NCI-H748 (cell line): ENCODE measurements at regions not wholly inside any gene's neighbourhood (a gene's known extent, or its start where the extent isn't known, plus 50 kb on each side); places are given as distances from the start of the nearest gene placed in this dataset.
"Not testable (repeated sequence)": the region's sequence is repeated elsewhere in the genome, so short reads cannot be mapped to it uniquely, and the experiment has no call there.

Experiments used
- DNase-seq: peaks from one replicate; lab custom pipeline; 2025; ENCODE audit not compliant: unreplicated experiment; lab: John Stamatoyannopoulos, UW

DNA sequence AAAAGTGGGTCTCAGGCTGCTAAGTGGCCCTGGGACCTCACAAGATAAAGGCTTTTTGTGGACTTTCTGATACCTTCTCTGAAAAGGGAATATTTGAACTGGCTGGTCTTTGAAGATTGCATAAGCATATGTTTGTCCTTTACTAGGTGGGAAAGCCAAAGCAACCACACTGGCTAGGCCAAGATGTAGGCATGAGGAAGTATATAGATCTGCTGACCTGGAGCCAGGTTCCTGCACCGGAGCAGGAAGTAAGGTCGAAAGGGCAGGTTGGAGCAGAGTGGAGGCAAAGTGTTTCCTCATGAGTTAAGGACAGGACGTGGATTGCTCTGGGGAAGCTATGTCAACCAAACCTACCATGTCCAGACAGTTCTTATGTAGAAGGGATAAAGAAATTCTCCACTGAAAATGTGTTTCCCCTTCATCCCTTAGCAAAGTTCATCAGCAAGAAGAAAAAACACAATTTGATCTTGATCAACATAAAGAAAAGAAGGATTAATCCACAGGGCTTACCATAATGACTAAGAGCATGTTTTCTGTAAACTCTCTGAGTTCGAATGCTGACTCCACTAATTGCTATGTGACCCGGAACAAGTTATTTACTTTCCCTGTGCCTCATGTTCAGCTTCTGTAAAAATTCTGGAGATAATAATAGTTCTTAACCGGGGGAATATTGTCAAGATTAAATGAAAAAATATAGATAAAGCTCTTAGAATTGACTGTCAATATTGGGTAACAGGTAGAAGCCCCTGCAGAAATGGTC, 156.1 kb upstream of the SRD5A2 start:
- DNase-seq: no peak

DNA sequence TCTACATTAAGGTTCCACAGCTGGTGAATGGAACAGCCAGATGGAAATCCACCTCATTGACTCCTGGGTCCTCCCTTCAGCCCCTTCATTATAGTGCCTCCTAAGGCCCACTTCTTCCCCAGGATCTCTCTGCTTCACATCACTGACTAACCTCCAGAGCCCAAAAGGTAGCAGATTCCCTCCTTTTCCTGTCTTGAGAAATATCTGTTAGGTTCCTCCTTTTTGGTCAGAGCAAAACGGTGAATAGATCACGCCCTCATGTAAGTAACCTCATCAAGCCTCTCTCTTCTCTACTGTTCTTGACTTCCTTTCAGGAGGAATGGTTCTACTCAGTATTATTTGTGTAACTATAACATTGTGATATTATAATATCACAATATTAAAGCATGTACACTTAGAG, 155.0 kb upstream of the SRD5A2 start:
- no peak for DNase-seq

DNA sequence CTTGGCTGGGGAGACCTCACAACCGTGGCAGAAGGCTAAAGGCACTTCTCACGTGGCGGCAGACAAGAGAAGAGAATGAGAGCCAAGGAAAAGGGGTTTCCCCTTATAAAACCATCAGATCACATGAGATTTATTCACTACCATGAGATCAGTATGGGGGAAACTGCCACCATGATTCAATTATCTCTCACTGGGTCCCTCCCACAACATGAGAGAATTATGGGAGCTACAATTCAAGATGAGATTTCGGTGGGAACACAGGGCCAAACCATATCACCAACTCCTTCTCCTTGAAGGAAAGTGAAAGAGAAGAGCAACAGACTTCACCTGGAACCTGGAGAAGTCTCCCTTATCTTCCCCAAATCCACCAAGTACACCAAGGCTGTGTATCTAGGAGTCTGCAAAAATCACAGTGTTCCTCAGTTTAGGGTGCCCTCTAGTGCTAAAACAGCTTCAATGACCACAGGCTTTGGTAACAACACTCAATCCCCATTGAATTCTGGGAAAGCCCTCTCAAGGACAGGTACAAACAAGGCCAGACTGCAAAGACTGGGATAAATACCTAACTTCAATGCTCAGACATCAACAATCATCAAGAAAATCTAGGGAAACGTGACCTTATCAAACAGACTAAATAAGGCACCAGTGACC, 148.8 kb upstream of the SRD5A2 start:
- DNase-seq: peak; percentile 1

DNA sequence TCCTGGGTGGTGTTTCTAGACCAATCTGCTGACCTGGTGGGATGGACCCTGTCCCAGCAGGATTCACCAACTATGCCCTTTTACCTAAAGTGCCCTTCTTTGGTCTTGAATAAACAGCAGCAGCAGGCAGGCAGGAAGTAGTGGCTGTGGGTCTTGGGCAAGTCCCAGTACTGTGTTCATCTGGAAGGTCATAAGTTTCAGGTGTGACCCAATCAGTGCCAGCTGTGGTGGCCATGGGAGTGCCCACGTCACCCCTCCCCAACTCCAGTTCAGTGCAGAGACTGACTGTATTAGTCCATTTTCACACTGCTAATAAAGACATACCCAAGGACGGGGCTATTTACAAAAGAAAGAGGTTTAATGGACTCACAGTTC, 148.3 kb upstream of the SRD5A2 start:
- DNase-seq: no peak

DNA sequence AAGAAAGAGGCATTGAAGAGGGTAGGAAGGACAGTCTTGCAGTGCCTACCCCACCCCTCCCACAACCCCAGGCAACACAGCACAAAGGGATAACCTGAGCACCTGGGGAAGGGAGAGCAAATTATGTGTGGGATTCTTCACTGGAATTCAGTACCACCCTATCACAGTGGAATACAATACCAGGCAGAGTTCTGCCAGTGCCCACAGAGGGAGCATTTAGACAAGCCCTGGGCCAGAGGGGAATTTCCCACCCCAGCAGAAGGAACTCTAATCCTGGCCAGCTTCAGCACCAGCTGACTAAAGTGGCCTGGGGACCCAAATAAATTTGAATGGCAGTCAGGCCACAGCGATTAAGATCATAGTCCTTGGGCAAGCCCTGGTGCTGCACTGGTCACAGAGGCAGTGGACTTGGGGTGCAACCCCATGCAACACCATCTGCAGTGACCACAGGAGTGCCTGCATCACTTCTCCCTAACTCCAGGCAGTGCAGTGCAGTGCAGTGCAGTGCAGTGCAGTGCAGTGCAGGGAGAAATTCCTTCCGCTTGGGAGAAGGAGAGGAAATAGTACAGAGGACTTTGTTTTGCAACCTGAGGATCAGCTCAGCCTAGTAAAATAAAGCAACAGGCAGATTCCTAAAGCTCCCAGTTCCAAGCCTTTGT, 147.8 kb upstream of the SRD5A2 start:
- no peak for DNase-seq

DNA sequence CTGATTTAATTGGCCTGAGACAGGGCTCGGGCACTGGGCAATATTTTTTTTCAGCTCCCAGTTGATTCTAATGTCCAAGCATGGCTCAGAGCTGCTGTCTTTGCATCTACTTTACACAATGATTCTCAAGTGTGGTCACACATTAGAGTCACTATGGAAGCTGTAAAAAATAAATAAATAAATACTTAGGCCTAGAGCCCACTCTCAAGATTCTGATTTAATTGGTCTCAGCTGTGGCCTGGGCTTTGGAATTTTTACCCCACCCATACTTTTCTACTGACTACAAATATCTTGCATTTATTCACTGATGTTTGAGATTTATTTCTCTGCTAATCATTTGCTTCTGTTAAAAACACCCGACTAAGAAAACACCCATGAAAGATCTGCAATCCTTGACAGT, 145.7 kb upstream of the SRD5A2 start:
- no peak for DNase-seq

DNA sequence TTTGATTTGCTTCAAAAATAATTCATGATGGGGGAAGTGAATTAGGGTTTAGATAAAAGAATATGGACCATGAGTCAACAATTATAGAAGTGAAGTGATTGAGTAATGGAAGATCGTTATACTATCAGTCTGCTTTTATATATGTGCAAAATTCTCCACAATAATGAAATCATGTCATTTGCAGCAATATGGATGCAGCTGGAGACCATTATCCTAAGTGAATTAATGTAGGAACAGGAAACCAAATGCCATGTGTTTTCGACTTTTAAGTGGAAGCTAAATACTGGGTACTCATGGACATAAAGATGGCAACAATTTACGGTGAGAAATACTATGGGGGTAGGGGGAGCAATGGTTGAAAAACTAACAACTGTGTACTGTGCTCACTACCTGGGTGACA, 144.7 kb upstream of the SRD5A2 start:
- DNase-seq: no peak

DNA sequence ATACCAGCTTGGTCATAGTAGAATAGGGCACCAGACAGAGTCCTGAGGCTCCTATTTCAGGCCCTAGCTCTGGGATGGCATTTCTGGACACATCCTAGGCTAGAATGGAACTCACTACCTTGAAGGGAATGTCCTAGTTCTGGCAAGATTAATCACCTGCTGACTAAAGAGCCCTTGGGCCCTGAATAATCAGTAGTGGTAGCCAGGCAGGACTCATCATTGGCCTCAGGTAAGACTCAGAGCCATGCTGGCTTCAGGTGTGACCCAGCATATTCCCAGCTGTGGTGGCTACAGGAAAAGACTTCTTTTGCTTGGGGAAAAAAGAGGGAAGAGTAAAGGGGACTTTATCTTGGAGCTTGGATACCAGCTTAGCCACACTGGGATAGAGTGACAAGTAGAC, 131.0 kb upstream of the SRD5A2 start:
- DNase-seq: no peak

DNA sequence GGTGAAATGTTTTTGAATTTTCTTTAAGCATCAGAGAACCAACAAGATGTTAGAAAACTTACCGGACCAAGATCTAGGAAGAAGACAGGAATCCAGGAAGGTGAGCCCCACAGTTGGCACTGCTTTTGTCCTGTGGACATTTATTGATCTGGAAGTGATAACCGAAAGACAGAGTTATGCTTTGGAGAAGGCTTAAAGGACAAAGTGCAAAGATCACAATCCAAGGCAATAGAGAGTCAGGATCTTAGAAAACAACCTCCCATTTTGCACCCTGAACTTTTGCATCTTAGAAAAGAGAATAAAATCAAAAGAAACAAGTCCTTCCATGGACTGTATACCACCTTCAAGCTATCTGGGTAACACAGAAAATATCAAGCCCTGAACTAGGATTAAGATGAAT, 129.4 kb upstream of the SRD5A2 start:
- no peak for DNase-seq

DNA sequence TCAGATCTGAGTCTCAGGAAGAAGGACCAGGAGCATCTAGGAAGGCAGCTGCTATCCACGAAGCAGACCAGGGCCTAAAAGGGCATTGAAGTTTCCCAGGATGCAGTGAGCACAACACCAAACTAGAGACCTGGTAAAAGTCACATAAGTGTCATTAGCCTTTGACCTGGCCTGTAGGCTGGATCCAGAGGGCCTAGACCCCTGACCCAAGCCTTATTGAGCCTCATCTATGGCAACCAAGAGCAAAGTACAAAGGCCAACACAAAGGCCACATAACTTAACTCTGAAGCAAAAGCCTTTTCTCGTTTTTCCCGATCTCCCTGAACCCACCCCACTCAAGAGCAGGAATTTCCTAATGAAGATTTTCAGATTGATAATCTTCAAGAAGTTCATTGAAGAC, 127.3 kb upstream of the SRD5A2 start:
- no peak for DNase-seq

DNA sequence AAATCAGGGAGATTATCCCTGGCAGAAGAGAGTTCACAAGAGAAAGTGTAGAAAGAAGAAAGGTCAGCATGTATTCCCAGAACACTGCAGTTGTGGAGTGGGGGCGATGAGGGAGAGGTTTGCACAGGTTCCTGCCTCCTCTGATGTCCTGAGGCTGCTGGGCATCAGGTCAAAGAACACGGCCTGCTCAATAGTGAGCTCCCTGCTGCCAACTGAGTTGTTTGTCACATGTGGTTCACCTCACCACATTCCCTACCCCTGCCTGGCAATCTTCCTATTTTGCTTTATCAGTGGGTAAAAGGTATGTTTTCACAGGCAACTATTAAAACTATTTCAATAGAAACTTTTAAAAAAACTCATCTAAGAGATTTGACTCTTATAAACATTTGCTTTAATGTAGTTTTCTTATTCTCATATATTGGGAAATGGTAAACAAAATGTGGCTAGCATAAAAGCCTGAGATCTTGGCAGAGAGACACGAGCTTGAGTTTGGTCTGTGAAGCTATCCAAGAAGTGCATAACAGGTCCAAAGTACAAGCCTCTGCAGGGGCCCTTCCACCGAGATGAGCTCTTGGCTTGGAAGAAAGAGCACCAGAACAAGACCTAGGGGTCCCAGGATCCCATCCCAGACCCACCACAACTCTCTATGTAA, 123.9 kb upstream of the SRD5A2 start:
- DNase-seq: no peak

DNA sequence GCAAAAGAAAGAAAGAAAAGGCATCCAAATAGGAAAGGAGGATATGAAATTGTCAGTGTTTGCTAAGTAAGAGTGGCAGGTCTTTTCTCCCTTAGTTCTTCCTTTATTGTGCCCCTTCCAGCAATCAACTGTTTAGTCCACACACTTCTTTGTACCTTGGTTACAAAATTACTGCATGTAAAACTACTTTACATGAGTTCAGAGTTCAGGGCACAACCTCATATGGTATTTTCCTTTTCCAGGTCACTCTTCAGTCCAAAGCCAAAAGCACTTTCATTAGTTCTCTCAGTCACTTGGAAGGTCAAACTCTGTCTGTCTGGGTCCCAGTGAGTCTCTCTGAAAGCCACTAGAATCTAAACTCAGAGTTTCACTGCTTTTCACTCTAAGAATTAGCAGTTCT, 122.5 kb upstream of the SRD5A2 start:
- DNase-seq: no peak

DNA sequence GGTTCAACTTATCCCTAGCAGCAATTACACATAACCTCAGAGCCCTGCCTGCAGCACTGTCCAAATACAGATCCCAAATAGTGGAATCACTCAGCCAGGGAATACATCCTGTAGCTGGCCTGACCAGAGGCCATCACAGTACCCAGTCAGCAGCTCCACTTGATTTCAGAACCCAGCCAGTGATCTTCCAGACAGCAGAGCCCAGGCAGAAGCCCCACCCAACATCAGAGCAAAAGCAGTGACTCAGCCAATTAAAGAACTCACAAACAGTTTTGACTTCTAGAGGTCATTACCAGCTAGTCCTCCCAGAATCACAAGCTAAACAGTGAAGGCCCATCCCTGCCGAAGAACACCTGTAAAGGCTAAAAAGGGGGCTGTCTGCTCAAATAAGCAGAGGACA, 118.0 kb upstream of the SRD5A2 start:
- DNase-seq: no peak

DNA sequence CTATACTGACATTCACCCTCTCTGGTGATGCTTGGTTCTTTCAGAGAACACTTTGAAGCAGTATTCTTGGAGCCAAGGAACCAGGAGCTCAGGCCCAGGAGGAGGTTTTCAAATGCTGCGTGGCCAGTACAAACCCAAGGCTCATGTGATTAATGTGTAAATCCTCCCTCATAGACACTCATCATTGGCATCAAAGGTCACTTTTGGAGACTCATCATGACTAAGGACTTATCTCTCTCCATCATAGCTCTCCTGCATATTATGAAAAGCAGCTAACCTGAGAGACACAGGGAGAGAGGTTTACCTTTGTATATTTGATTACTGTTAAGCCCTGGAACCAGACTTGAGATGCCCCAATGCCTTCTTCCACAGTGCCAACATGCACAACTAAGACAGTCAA, 115.3 kb upstream of the SRD5A2 start:
- DNase-seq: no peak

DNA sequence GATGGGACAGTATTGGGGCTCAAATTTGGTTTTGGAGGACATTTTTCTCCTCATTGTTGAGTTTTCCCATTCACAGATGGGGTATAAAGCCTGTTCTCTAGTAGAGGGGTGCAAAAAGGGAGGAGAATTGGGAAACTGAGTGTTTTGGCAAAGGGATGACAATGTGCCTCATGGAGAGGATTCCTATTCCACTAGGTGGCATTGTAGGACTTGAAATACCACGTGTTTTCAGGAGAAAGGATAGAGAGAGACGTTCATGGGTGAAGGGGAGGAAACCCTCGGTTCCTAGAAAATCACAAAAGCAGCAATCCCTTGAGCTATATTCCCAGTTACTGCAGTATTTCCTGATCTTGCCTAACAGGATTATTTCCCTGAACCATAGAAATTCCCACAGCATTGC, 113.7 kb upstream of the SRD5A2 start:
- DNase-seq: no peak

DNA sequence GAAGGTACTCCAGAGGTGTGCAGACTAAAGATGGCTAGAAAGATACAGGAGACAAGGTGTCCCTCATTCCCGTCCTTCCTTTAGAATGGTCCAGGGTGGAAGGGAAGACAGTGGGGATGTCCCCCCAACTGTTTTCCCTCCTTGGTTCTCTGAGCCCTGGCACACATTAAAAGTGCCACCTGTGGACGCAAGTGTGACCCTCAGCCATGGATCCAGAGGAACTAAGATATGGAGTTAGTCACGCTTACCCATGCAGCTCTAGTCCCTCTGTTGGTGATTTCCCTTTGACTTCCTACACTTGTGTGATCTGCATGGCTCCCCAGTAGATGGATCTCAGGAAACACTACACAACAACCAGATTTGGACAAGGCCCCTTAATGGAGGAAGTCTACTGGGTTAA, 113.1 kb upstream of the SRD5A2 start:
- no peak for DNase-seq

DNA sequence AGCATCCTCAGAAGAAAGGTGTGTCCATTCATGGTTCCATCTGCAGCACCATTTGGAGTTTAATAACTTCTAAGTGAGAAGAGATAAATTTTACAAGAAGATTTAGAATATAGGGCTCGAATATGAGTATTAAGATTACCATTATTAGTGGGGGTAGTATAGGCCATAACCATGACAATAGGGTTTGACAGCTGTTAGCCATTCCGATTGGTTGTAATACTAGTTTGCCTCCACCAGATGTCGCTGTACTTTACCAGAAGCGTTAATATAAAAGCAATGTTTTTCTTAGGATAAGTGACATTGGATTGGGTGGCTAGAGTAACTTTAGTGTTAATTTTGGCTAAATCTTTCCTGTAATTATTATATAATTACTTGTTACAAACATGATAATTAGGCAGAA, 107.5 kb upstream of the SRD5A2 start:
- DNase-seq: no peak

DNA sequence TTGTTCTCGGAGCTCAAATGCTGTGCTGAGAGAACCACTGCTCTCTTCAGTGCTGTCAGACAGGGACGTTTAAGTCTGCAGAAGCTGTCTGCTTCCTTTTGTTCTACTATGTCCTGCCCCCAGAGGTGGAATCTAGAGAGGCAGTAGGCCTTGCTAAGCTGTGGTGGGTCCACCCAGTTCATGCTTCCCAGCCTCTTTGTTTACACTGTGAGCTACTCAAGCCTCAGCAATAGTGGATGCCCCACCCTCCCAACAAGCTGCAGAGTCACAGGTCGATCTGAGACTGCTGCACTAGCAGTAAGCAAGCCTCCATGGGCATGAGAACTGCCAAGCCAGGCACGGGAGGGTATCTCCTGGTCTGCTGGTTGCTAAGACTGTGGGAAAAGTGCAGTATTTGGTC, 102.8 kb upstream of the SRD5A2 start:
- DNase-seq: not testable (repeated sequence)

DNA sequence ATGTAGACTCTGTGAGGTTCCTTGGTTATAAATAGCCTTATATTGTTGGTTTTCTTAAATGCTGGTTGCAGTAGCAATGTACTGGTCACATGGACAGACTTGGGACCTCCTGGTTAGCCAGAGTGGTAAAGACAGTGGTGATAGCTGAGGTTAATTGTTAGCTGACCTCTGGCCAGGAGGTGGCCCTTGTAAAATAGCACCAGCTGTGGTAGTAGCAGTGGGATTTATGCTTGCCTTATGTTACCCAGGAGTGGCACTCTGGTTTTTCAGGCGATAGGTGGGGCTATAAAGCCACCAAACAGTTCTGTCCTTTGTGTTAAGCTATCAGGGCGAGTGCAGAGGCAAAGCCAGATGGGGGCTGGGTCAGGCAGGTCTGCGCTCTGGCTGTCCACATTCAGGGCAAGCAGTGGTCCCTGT, 94.8 kb upstream of the SRD5A2 start:
- no peak for DNase-seq

DNA sequence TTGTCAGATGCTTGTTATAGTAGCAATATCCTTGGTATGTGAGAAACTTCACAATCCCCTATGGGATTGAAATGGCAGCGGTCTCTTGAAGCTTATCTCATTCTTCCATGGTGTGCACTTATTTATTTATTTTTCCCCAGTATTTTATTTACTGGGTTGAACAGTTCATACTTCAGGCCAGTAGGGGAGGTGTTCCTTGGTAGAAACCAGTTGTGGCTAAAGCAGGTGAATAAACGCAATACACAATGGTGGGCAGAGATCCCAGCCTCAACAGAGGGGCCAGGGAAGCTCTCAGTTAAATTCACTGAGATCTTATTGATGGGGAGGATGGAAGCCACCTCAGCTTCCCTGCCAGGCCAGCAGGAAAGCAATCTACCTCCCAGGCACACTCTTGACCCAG, 93.7 kb upstream of the SRD5A2 start:
- DNase-seq: no peak

DNA sequence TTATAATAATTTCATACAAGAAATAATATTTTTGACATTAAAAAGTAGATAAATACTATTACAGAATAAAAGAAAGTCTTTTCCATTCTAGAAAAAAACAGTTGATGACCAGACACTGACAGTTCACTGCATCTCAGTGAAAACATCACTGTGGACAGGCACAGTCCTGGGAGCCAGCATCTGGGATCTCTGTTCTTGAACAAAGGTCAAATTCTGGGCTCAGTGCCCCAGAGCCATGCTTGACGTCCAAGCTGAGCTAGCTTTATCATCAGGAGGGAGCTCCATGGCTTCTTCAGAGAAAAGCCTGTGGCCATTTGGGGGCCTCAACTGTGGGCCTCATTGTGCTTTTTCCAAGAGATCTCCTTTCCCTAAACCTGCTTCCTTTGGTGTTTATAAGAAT, 86.1 kb upstream of the SRD5A2 start:
- no peak for DNase-seq
